ENCODE measurements at regions not wholly inside any gene's neighbourhood (a gene's known extent, or its start where the extent isn't known, plus 50 kb on each side); places are given as distances from the start of the nearest gene placed in this dataset.

DNA sequence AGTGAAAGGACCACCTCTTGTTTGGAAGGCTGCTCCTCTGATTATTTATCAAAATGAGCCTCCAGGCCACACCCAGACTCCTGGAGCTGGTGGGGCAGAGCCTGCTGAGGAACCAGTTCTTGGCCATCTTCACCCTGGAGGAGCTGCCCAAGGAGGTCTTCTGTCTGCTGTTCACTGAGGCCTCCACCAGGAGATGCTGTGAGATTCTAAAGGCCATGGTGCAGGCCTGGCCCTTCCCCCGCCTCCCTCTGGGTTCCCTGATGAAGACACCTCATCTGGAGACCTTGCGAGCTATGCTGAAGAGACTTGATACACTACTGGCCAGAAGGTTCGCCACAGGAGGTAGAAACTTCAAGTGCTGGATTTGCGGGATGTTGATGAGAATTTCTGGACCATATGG lies 61.7 kb upstream of the GJA8 start:
- Histone ChIP-seq H3K4me1 (no peaks in the 10 kb centered on the region), H3K9me3 (no peaks in the 10 kb centered on the region), H3K4me2 (no peak overlapping the region), H3K4me3 (no peak overlapping the region), H3K27ac (no peak overlapping the region)
- no peak for FAIRE-seq
- peak; percentile 10 to 32 for DNase-seq (ENCODE audit: low read depth in 1 of 2, low spot score in 1 of 2)
- POLR2A ChIA-PET = no interaction called here
- CTCF ChIA-PET = interaction anchor here (2.8 kb wide), 1 partner anchor 52 kb away, joined by 11 read pairs; no protein-coding TSS in a partner anchor
- peak; percentile 43 to 79; a peak in 4 of 6 replicates for ATAC-seq
- WGBS (ENCODE audit: missing lambda C conversion rate) = 58% methylated on average over 4 of the region's 4 CpGs
- TF ChIP-seq ZFP36 (IDR thresholded peaks at IDR 0.05; ENCODE audit: borderline replicate concordance, partially characterized antibody) = no peak
- no peak for TF ChIP-seq FOXS1 (CRISPR knock-in tag; IDR thresholded peaks at IDR 0.05)
- TF ChIP-seq, protein P1, sequence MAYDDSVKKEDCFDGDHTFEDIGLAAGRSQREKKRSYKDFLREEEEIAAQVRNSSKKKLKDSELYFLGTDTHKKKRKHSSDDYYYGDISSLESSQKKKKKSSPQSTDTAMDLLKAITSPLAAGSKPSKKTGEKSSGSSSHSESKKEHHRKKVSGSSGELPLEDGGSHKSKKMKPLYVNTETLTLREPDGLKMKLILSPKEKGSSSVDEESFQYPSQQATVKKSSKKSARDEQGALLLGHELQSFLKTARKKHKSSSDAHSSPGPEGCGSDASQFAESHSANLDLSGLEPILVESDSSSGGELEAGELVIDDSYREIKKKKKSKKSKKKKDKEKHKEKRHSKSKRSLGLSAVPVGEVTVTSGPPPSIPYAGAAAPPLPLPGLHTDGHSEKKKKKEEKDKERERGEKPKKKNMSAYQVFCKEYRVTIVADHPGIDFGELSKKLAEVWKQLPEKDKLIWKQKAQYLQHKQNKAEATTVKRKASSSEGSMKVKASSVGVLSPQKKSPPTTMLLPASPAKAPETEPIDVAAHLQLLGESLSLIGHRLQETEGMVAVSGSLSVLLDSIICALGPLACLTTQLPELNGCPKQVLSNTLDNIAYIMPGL (CRISPR knock-in tag; IDR thresholded peaks at IDR 0.05; ENCODE audit: borderline replicate concordance) = no peak
- no peak for TF ChIP-seq EP300 (IDR thresholded peaks at IDR 0.05)
- no peak for TF ChIP-seq TP53 (CRISPR knock-in tag; IDR thresholded peaks at IDR 0.05)
- no peak for TF ChIP-seq MAZ (IDR thresholded peaks at IDR 0.05; ENCODE audit: borderline replicate concordance, low read depth, low read length)
- no peak for TF ChIP-seq CHD4 (IDR thresholded peaks at IDR 0.05; ENCODE audit: borderline replicate concordance)
- TF ChIP-seq, protein P2, sequence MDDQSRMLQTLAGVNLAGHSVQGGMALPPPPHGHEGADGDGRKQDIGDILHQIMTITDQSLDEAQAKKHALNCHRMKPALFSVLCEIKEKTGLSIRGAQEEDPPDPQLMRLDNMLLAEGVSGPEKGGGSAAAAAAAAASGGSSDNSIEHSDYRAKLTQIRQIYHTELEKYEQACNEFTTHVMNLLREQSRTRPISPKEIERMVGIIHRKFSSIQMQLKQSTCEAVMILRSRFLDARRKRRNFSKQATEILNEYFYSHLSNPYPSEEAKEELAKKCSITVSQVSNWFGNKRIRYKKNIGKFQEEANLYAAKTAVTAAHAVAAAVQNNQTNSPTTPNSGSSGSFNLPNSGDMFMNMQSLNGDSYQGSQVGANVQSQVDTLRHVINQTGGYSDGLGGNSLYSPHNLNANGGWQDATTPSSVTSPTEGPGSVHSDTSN (IDR thresholded peaks at IDR 0.05) = no peak
- TF ChIP-seq CEBPB (IDR thresholded peaks at IDR 0.05) = no peak
- TF ChIP-seq RNF2 (IDR thresholded peaks at IDR 0.05; ENCODE audit: borderline replicate concordance, low read depth) = no peak

DNA sequence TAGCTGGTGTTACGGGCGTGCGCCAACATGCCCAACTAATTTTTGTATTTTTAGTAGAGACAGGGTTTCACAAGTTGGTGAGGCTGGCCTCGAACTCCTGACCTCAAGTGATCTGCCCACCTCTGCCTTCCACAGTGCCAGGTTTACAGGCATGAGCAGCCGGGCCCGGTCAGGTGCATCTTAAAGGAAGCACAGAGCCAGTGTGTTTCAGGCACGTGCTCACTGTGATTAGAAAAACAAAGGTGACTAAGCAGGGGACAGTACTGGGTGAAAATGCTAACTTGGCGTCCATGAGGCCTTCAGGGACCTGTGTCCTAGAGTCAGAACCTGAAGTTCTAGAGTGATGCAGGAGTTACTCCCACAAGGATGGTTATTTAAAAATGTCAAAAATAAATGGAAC lies 60.0 kb upstream of the GJA8 start:
- no peak for TF ChIP-seq PHF8 (IDR thresholded peaks at IDR 0.05; ENCODE audit: borderline replicate concordance, low read depth)
- TF ChIP-seq, protein P3, sequence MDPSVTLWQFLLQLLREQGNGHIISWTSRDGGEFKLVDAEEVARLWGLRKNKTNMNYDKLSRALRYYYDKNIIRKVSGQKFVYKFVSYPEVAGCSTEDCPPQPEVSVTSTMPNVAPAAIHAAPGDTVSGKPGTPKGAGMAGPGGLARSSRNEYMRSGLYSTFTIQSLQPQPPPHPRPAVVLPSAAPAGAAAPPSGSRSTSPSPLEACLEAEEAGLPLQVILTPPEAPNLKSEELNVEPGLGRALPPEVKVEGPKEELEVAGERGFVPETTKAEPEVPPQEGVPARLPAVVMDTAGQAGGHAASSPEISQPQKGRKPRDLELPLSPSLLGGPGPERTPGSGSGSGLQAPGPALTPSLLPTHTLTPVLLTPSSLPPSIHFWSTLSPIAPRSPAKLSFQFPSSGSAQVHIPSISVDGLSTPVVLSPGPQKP (IDR thresholded peaks at IDR 0.05; ENCODE audit: low read depth, low read length) = no peak
- TF ChIP-seq EHMT2 (IDR thresholded peaks at IDR 0.05; ENCODE audit: low read depth) = no peak
- TF ChIP-seq TFCP2L1 (CRISPR knock-in tag; IDR thresholded peaks at IDR 0.05) = no peak
- no peak overlapping the region for H3K27ac ChIP-seq
- H3K4me1 ChIP-seq = no peaks in the 10 kb centered on the region
- H3K4me3 ChIP-seq = no peak overlapping the region
- no peak for ATAC-seq
- no peaks in the 10 kb centered on the region for H3K9me3 ChIP-seq
- H3K4me2 ChIP-seq = no peak overlapping the region
- CTCF ChIA-PET = interaction anchor here (2.8 kb wide), 1 partner anchor 50 kb away, joined by 11 read pairs; no protein-coding TSS in a partner anchor
- no peak for DNase-seq (ENCODE audit: low read depth in 1 of 2, low spot score in 1 of 2)
- 69% methylated on average over 8 of the region's 8 CpGs for WGBS (ENCODE audit: missing lambda C conversion rate)
- no peak for FAIRE-seq
- POLR2A ChIA-PET = no interaction called here

DNA sequence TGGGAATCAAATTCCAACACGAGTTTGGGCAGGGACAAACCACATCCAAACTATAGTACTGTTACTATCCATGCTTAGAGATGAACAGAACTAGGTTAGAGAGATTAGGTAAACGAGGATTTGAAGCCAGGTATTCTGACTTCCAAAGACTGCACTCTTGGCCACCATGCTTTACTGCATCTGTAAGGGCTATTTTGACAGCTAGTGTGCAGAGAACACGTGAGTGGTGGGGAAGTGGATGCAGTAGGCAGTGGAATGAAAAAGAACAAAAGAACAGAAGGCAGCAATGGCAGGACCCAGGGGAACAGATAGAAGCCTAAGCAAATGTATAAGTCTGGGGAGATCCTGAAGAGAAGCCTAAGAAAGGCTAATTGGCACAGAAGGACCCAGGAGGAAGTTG lies 59.1 kb upstream of the GJA8 start:
- Histone ChIP-seq H3K4me2 (no peak overlapping the region), H3K4me3 (no peak overlapping the region), H3K4me1 (no peaks in the 10 kb centered on the region), H3K9me3 (no peaks in the 10 kb centered on the region), H3K27ac (no peak overlapping the region)
- FAIRE-seq = no peak
- POLR2A ChIA-PET = no interaction called here
- no peak for DNase-seq (ENCODE audit: low read depth in 1 of 2, low spot score in 1 of 2)
- no peak for ATAC-seq
- CTCF ChIA-PET = interaction anchor here (2.8 kb wide), 1 partner anchor 49 kb away, joined by 11 read pairs; no protein-coding TSS in a partner anchor
- WGBS (ENCODE audit: missing lambda C conversion rate) = 5% methylated on average over 3 of the region's 3 CpGs
- TF ChIP-seq ZC3H11A (IDR thresholded peaks at IDR 0.05) (no peak), RCOR1 (IDR thresholded peaks at IDR 0.05; ENCODE audit: low read depth, low read length) (no peak), SREBF2 (IDR thresholded peaks at IDR 0.05) (no peak), MAFK (IDR thresholded peaks at IDR 0.05; ENCODE audit: partially characterized antibody) (no peak), ZFP36 (IDR thresholded peaks at IDR 0.05; ENCODE audit: borderline replicate concordance, partially characterized antibody) (no peak), FOXS1 (CRISPR knock-in tag; IDR thresholded peaks at IDR 0.05) (no peak), ZNF302 (CRISPR knock-in tag; IDR thresholded peaks at IDR 0.05) (no peak), KDM1A (IDR thresholded peaks at IDR 0.05; ENCODE audit: low read depth) (no peak), RFX5 (IDR thresholded peaks at IDR 0.05) (no peak), CHD2 (IDR thresholded peaks at IDR 0.05; ENCODE audit: low read length, partially characterized antibody) (no peak), TP53 (CRISPR knock-in tag; IDR thresholded peaks at IDR 0.05) (no peak)
- TF ChIP-seq, protein P4, sequence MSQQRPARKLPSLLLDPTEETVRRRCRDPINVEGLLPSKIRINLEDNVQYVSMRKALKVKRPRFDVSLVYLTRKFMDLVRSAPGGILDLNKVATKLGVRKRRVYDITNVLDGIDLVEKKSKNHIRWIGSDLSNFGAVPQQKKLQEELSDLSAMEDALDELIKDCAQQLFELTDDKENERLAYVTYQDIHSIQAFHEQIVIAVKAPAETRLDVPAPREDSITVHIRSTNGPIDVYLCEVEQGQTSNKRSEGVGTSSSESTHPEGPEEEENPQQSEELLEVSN (IDR thresholded peaks at IDR 0.05; ENCODE audit: borderline replicate concordance, low read depth) = no peak
- TF ChIP-seq, protein P5, sequence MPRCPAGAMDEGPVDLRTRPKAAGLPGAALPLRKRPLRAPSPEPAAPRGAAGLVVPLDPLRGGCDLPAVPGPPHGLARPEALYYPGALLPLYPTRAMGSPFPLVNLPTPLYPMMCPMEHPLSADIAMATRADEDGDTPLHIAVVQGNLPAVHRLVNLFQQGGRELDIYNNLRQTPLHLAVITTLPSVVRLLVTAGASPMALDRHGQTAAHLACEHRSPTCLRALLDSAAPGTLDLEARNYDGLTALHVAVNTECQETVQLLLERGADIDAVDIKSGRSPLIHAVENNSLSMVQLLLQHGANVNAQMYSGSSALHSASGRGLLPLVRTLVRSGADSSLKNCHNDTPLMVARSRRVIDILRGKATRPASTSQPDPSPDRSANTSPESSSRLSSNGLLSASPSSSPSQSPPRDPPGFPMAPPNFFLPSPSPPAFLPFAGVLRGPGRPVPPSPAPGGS (IDR thresholded peaks at IDR 0.05) = no peak
- TF ChIP-seq, protein P6, sequence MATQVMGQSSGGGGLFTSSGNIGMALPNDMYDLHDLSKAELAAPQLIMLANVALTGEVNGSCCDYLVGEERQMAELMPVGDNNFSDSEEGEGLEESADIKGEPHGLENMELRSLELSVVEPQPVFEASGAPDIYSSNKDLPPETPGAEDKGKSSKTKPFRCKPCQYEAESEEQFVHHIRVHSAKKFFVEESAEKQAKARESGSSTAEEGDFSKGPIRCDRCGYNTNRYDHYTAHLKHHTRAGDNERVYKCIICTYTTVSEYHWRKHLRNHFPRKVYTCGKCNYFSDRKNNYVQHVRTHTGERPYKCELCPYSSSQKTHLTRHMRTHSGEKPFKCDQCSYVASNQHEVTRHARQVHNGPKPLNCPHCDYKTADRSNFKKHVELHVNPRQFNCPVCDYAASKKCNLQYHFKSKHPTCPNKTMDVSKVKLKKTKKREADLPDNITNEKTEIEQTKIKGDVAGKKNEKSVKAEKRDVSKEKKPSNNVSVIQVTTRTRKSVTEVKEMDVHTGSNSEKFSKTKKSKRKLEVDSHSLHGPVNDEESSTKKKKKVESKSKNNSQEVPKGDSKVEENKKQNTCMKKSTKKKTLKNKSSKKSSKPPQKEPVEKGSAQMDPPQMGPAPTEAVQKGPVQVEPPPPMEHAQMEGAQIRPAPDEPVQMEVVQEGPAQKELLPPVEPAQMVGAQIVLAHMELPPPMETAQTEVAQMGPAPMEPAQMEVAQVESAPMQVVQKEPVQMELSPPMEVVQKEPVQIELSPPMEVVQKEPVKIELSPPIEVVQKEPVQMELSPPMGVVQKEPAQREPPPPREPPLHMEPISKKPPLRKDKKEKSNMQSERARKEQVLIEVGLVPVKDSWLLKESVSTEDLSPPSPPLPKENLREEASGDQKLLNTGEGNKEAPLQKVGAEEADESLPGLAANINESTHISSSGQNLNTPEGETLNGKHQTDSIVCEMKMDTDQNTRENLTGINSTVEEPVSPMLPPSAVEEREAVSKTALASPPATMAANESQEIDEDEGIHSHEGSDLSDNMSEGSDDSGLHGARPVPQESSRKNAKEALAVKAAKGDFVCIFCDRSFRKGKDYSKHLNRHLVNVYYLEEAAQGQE (IDR thresholded peaks at IDR 0.05) = no peak

Measured in A549 (cell line).